Prostate gland (tissue), 2 donors: ENCODE measurements at regions not wholly inside any gene's neighbourhood (a gene's known extent, or its start where the extent isn't known, plus 50 kb on each side); places are given as distances from the start of the nearest gene placed in this dataset.
"Not testable (repeated sequence)": the region's sequence is repeated elsewhere in the genome, so short reads cannot be mapped to it uniquely, and the experiment has no call there.

ENCODE experiments used
- DNase-seq: peaks from one replicate; pipeline ENCODE4 v3.0.0-alpha.2; 2019; ENCODE audit warnings: low spot score
- H3K27ac ChIP-seq, 2 donors: fragments of 200-600 bp; sonication (generic); 2 replicates each; pipeline ENCODE4 v1.5.1; 2017 to 2019
- H3K27me3 ChIP-seq: fragments of 200-600 bp; sonication (generic); replicated peaks from 2 replicates; pipeline ENCODE4 v1.5.1; 2019; ENCODE audit not compliant: insufficient read depth
- H3K36me3 ChIP-seq, 2 donors: fragments of 200-600 bp; sonication (generic); 1 replicate in 1 of 2; 2 replicates in 1 of 2; pipeline versions ENCODE4 v1.5.1 to v1.8.1; 2017 to 2019
- H3K4me1 ChIP-seq: fragments of 200-600 bp; sonication (generic); replicated peaks from 2 replicates; pipeline ENCODE4 v1.5.1; 2019
- H3K4me3 ChIP-seq, 2 donors: fragments of 200-600 bp; sonication (generic); 2 replicates each; pipeline ENCODE4 v1.5.1; 2017 to 2019
- H3K9me3 ChIP-seq: fragments of 200-600 bp; sonication (generic); 2 replicates; pipeline ENCODE4 v1.5.1; 2017
- CTCF ChIP-seq, 4 experiments: fragments of 200-600 bp in 2 of 4; fragments of 450-650 bp in 2 of 4; sonication (generic) in 2 of 4; IDR thresholded peaks; 1 replicate in 3 of 4; 2 replicates in 1 of 4; pipeline ENCODE4 v1.5.1; 2016 to 2019; ENCODE audit warnings: antibody characterized with exemption in 4 of 4, mild to moderate bottlenecking in 2 of 4, moderate library complexity in 2 of 4
- POLR2A ChIP-seq: fragments of 450-650 bp; IDR thresholded peaks from one replicate; pipeline ENCODE4 v1.6.1; 2016; ENCODE audit warnings: antibody characterized with exemption, mild to moderate bottlenecking
- POLR2AphosphoS5 ChIP-seq: sonication (generic); formaldehyde crosslinking; IDR thresholded peaks from one replicate; pipeline ENCODE4 v1.6.1; 2017; ENCODE audit warnings: antibody characterized with exemption
- WGBS: methylation state at CpG from one replicate; pipeline ENCODE4 v1.1.5; 2018; 5-methylcytosine and 5-hydroxymethylcytosine counted together
- intact Hi-C: fragments of 100-400 bp; cut with DNase I; formaldehyde crosslinking; loops from one replicate; pipeline ENCODE4 v1.14.2; 2022

- H3K36me3 ChIP-seq = no peaks in the 10 kb centered on the region
Observed at GRCh38 chr15:58322253-58322652, 109.5 kb upstream of the LIPC start.

GRCh38 chr15:58323321-58323720 is 108.5 kb upstream of the LIPC start:
- H3K9me3 ChIP-seq, H3K4me1 ChIP-seq, H3K4me3 ChIP-seq, H3K36me3 ChIP-seq, intact Hi-C loops, DNase-seq, H3K27ac ChIP-seq, H3K27me3 ChIP-seq: not testable (repeated sequence)
- 4% methylated on average over 1 of the region's 1 CpG for WGBS

More at GRCh38 chr15:58322253-58322652, 109.5 kb upstream of the LIPC start:
- H3K9me3 ChIP-seq = no peaks in the 10 kb centered on the region
- TF ChIP-seq CTCF (IDR thresholded peaks at IDR 0.05) (no peak), POLR2A (no peak), POLR2AphosphoS5 (no peak)
- intact Hi-C loops = no loop called here
- 63% methylated on average over 3 of the region's 3 CpGs for WGBS
- H3K27ac ChIP-seq = no peak overlapping the region
- no peaks in the 10 kb centered on the region for H3K27me3 ChIP-seq
- no peak for DNase-seq
- H3K4me3 ChIP-seq = no peak overlapping the region
- H3K4me1 ChIP-seq = no peaks in the 10 kb centered on the region

- Histone ChIP-seq H3K4me3 (no peak overlapping the region), H3K4me1 (no peaks in the 10 kb centered on the region), H3K27ac (no peak overlapping the region), H3K36me3 (no peaks in the 10 kb centered on the region), H3K27me3 (no peaks in the 10 kb centered on the region), H3K9me3 (no peaks in the 10 kb centered on the region)
- intact Hi-C loops = no loop called here
- no peak for DNase-seq
- TF ChIP-seq CTCF (IDR thresholded peaks at IDR 0.05) (no peak), POLR2AphosphoS5 (no peak), POLR2A (no peak)
Observed at GRCh38 chr15:58324533-58324932, 107.3 kb upstream of the LIPC start.

GRCh38 chr15:58327958-58328357 is 103.8 kb upstream of the LIPC start:
- WGBS = 97% methylated on average over 1 of the region's 1 CpG
- Histone ChIP-seq H3K27ac (no peak overlapping the region), H3K9me3 (no peaks in the 10 kb centered on the region), H3K36me3 (no peaks in the 10 kb centered on the region), H3K27me3 (no peaks in the 10 kb centered on the region), H3K4me3 (no peak overlapping the region), H3K4me1 (peaks cover 29% of the 10 kb centered on the region)
- intact Hi-C loops = no loop called here
- DNase-seq = no peak
- TF ChIP-seq POLR2AphosphoS5 (no peak), CTCF (IDR thresholded peaks at IDR 0.05) (no peak), POLR2A (no peak)

- WGBS = 85% methylated on average over 2 of the region's 2 CpGs
- intact Hi-C loops = no loop called here
Observed at GRCh38 chr15:58329211-58329610, 102.6 kb upstream of the LIPC start.

More at GRCh38 chr15:58329211-58329610, 102.6 kb upstream of the LIPC start:
- Histone ChIP-seq H3K9me3 (no peaks in the 10 kb centered on the region), H3K4me3 (no peak overlapping the region), H3K27me3 (no peaks in the 10 kb centered on the region), H3K4me1 (peaks cover 35% of the 10 kb centered on the region), H3K27ac (peak overlapping the region; percentile 96 to 98), H3K36me3 (no peaks in the 10 kb centered on the region)
- no peak for DNase-seq
- TF ChIP-seq POLR2A (no peak), POLR2AphosphoS5 (no peak), CTCF (IDR thresholded peaks at IDR 0.05) (no peak)
